ENCODE measurements at regions not wholly inside any gene's neighbourhood (a gene's known extent, or its start where the extent isn't known, plus 50 kb on each side); places are given as distances from the start of the nearest gene placed in this dataset.

DNA sequence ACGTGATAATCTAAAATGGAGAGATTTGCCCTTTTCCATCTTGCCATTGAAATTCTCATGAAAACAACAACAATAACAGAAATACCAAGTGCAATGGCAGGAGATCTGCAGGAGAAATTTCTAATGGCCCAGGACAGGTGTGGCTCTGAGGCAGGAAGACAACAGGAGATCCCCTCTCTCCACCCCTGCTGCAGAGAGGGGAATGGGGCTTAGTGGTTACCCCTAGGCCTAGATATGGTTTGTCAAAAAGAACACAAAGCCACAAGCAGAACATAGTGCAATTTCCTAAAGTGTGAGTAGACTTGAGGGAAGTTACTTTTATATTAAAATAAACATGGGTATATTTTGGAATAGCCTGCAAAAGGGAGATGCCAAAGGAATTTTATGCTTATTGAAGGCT, 369.5 kb downstream of the KCNRG start:
- TF ChIP-seq, protein P1, sequence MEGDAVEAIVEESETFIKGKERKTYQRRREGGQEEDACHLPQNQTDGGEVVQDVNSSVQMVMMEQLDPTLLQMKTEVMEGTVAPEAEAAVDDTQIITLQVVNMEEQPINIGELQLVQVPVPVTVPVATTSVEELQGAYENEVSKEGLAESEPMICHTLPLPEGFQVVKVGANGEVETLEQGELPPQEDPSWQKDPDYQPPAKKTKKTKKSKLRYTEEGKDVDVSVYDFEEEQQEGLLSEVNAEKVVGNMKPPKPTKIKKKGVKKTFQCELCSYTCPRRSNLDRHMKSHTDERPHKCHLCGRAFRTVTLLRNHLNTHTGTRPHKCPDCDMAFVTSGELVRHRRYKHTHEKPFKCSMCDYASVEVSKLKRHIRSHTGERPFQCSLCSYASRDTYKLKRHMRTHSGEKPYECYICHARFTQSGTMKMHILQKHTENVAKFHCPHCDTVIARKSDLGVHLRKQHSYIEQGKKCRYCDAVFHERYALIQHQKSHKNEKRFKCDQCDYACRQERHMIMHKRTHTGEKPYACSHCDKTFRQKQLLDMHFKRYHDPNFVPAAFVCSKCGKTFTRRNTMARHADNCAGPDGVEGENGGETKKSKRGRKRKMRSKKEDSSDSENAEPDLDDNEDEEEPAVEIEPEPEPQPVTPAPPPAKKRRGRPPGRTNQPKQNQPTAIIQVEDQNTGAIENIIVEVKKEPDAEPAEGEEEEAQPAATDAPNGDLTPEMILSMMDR (IDR thresholded peaks at IDR 0.05) = no peak
- TF ChIP-seq POLR2A (IDR thresholded peaks at IDR 0.05) = no peak

All from body of pancreas (tissue), 4 donors.